B cell (primary cell): ENCODE measurements at regions not wholly inside any gene's neighbourhood (a gene's known extent, or its start where the extent isn't known, plus 50 kb on each side); places are given as distances from the start of the nearest gene placed in this dataset.

Experiments used
- ATAC-seq: fragments of 200-7000 bp; cut with Tn5 transposase; one replicate; pipeline ENCODE4 v1.10.0; 2021; ENCODE audit warnings: low read depth, mild to moderate bottlenecking, moderate number of reproducible peaks, moderate library complexity
- CTCF ChIA-PET: fragments of 350-600 bp; sonication (Branson Sonifier 250); formaldehyde crosslinking; loops from one replicate; lab custom pipeline; 2021; ENCODE audit warnings: antibody characterized with exemption, inconsistent platforms; lab: Charles Lee
- POLR2A ChIA-PET: fragments of 350-600 bp; sonication (Branson Sonifier 250); formaldehyde crosslinking; loops from one replicate; lab custom pipeline; 2021; ENCODE audit warnings: antibody characterized with exemption; lab: Charles Lee
- DNase-seq: peaks from one replicate; pipeline ENCODE4 v3.0.0; 2013
- H2AFZ ChIP-seq: 2 replicates; pipeline ENCODE4 v1.6.1; 2012; ENCODE audit warnings: mild to moderate bottlenecking, low read depth, low read length; ENCODE audit not compliant: insufficient read depth, poor library complexity, severe bottlenecking
- H3K27ac ChIP-seq, 2 donors: 1 replicate in 1 of 2; 2 replicates in 1 of 2; pipeline ENCODE4 v1.5.1; 2012 to 2013; ENCODE audit warnings: low read length in 2 of 2, mild to moderate bottlenecking in 2 of 2, moderate library complexity in 1 of 2
- H3K27me3 ChIP-seq, 4 experiments: fragments of 200-600 bp in 1 of 4; sonication (generic) in 1 of 4; replicated peaks in 1 of 4; 1 replicate in 2 of 4; 2 replicates in 2 of 4; pipeline versions ENCODE4 v1.6.1 to v1.7.0; 2013 to 2016; ENCODE audit warnings: low read length in 3 of 4, mild to moderate bottlenecking in 2 of 4, mixed read lengths in 1 of 4, moderate library complexity in 1 of 4; ENCODE audit not compliant: insufficient read depth in 4 of 4, control insufficient read depth in 3 of 4; ENCODE audit errors: control extremely low read depth in 1 of 4
- H3K36me3 ChIP-seq, 2 experiments: replicated peaks in 1 of 2; 1 replicate in 1 of 2; 2 replicates in 1 of 2; pipeline versions ENCODE4 v1.6.1 to v1.7.1; 2013; ENCODE audit warnings: low read length in 1 of 2; ENCODE audit not compliant: insufficient read depth in 2 of 2, control insufficient read depth in 1 of 2; ENCODE audit errors: control extremely low read depth in 1 of 2, extremely low read depth in 1 of 2
- H3K4me1 ChIP-seq, 2 donors: fragments of 200-600 bp in 1 of 2; sonication (generic) in 1 of 2; 1 replicate in 1 of 2; 2 replicates in 1 of 2; pipeline versions ENCODE4 v1.5.1 to v1.6.1; 2013 to 2017; ENCODE audit warnings: low read length in 2 of 2; ENCODE audit not compliant: control insufficient read depth in 2 of 2, insufficient read depth in 2 of 2
- H3K4me2 ChIP-seq: replicated peaks from 2 replicates; pipeline ENCODE3; 2012; ENCODE audit warnings: mild to moderate bottlenecking, low read depth, low read length; ENCODE audit not compliant: poor library complexity, severe bottlenecking
- H3K4me3 ChIP-seq, 5 experiments: fragments of 200-600 bp in 1 of 5; sonication (generic) in 1 of 5; 1 replicate in 3 of 5; 2 replicates in 2 of 5; pipeline versions ENCODE4 v1.5.1 to v1.7.0; 2011 to 2016; ENCODE audit warnings: low read length in 4 of 5, mild to moderate bottlenecking in 4 of 5, low read depth in 2 of 5, control low read depth in 1 of 5, moderate library complexity in 1 of 5; ENCODE audit not compliant: insufficient read depth in 1 of 5; ENCODE audit errors: control extremely low read depth in 1 of 5, extremely low read depth in 1 of 5
- H3K79me2 ChIP-seq: fragments of 200-600 bp; sonication (generic); one replicate; pipeline ENCODE4 v1.6.0; 2016; ENCODE audit warnings: low read length; ENCODE audit not compliant: control insufficient read depth, insufficient read depth
- H3K9ac ChIP-seq: fragments of 200-600 bp; sonication (generic); 2 replicates; pipeline ENCODE4 v1.6.1; 2017; ENCODE audit warnings: mild to moderate bottlenecking, low read length, moderate library complexity
- H3K9me3 ChIP-seq, 3 donors: one replicate each; pipeline versions ENCODE4 v1.6.1 to v1.7.1; 2013; ENCODE audit warnings: low read length in 2 of 3; ENCODE audit not compliant: control insufficient read depth in 2 of 3, insufficient read depth in 1 of 3; ENCODE audit errors: control extremely low read depth in 1 of 3
- H4K20me1 ChIP-seq: 2 replicates; pipeline ENCODE4 v1.6.0; 2012; ENCODE audit warnings: mild to moderate bottlenecking, low read length; ENCODE audit not compliant: insufficient read depth, control insufficient read depth, poor library complexity, severe bottlenecking
- H3K27ac Mint-ChIP-seq: one replicate; pipeline ENCODE4 v1.8.0; 2021; ENCODE audit warnings: mixed read lengths
- H3K27me3 Mint-ChIP-seq: one replicate; pipeline ENCODE4 v1.8.0; 2021; ENCODE audit warnings: mixed read lengths
- H3K4me1 Mint-ChIP-seq: one replicate; pipeline ENCODE4 v1.8.0; 2021; ENCODE audit warnings: mixed read lengths
- H3K4me3 Mint-ChIP-seq: one replicate; pipeline ENCODE4 v1.8.0; 2021; ENCODE audit warnings: mixed read lengths
- H3K9me3 Mint-ChIP-seq: one replicate; pipeline ENCODE4 v1.8.0; 2022; ENCODE audit warnings: mixed read lengths; ENCODE audit not compliant: insufficient read depth
- EZH2 ChIP-seq: IDR thresholded peaks from 2 replicates; pipeline ENCODE4 v1.6.1; 2012; ENCODE audit warnings: borderline replicate concordance, low read depth, mild to moderate bottlenecking, moderate library complexity, low read length; ENCODE audit not compliant: insufficient read depth, poor library complexity, severe bottlenecking
- WGBS: methylation state at CpG from one replicate; pipeline ENCODE4 v1.1.5; 2013; ENCODE audit warnings: missing lambda C conversion rate; ENCODE audit not compliant: insufficient coverage; 5-methylcytosine and 5-hydroxymethylcytosine counted together
- intact Hi-C: fragments of 100-400 bp; cut with micrococcal nuclease; formaldehyde crosslinking; loops from one replicate; pipeline ENCODE4 v1.10.0; 2022
- TF ChIP-seq, protein P1 (sequence below): fragments of 200-600 bp; IDR thresholded peaks from one replicate; pipeline ENCODE4 v1.8.0; 2022; ENCODE audit warnings: antibody characterized with exemption, mild to moderate bottlenecking

DNA sequence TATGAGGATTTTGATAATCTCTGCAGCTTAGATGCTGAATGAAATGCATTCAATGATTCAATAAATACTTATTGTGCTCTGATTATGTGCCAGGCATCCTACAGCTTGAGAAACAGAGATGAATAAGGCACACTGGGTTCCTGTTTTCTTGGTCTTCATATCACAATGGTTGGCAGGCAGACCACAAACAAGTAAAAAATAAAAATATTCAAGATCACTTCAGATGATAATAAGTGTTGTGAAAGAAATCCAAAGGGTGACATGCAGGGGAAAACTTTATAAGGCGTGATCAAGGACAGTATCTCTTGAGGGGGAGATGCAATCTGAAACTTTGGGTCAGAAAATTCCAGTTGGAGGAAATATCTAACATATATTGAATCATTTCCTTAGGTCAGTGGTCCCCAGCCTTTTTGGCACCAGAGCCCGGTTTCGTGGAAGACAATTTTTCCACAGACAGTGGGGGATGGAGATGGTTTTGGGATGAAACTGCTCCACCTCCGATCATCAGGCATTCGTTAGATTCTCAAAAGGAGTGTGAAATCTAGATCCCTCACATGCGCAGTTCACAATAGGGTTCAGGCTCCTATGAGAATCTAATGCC lies 73.7 kb upstream of the RAP1B start:
- no peak overlapping the region for H3K27ac ChIP-seq
- no peaks in the 10 kb centered on the region for H3K27me3 Mint-ChIP-seq
- no peak overlapping the region for H2AFZ ChIP-seq
- 100% methylated on average over 3 of the region's 6 CpGs for WGBS
- ChIA-PET POLR2A (interaction anchor here (0.6 kb wide), 1 partner anchor 25 kb away, joined by 6 read pairs; no protein-coding TSS in a partner anchor), CTCF (interaction anchor here (0.6 kb wide), 1 partner anchor 180 kb away, joined by 3 read pairs; no protein-coding TSS in a partner anchor)
- peaks cover 9 to 11% of the 10 kb centered on the region in 2 donors for H3K4me1 ChIP-seq
- no peaks in the 10 kb centered on the region for H4K20me1 ChIP-seq
- no peak overlapping the region for H3K27ac Mint-ChIP-seq
- no peak overlapping the region for H3K9ac ChIP-seq
- peaks cover 0 to 13% (median 5%) of the 10 kb centered on the region in 3 donors for H3K9me3 ChIP-seq
- TF ChIP-seq, protein P1, sequence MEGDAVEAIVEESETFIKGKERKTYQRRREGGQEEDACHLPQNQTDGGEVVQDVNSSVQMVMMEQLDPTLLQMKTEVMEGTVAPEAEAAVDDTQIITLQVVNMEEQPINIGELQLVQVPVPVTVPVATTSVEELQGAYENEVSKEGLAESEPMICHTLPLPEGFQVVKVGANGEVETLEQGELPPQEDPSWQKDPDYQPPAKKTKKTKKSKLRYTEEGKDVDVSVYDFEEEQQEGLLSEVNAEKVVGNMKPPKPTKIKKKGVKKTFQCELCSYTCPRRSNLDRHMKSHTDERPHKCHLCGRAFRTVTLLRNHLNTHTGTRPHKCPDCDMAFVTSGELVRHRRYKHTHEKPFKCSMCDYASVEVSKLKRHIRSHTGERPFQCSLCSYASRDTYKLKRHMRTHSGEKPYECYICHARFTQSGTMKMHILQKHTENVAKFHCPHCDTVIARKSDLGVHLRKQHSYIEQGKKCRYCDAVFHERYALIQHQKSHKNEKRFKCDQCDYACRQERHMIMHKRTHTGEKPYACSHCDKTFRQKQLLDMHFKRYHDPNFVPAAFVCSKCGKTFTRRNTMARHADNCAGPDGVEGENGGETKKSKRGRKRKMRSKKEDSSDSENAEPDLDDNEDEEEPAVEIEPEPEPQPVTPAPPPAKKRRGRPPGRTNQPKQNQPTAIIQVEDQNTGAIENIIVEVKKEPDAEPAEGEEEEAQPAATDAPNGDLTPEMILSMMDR: no peak
- TF ChIP-seq EZH2: no peak
- no peaks in the 10 kb centered on the region for H3K27me3 ChIP-seq
- H3K4me1 Mint-ChIP-seq: peaks cover 14% of the 10 kb centered on the region
- H3K36me3 ChIP-seq: no peaks in the 10 kb centered on the region
- DNase-seq (no peak), ATAC-seq (no peak)
- no peaks in the 10 kb centered on the region for H3K79me2 ChIP-seq
- intact Hi-C loops: no loop called here
- no peak overlapping the region for H3K4me2 ChIP-seq
- H3K9me3 Mint-ChIP-seq: peaks cover 9% of the 10 kb centered on the region
- no peak overlapping the region for H3K4me3 Mint-ChIP-seq
- H3K4me3 ChIP-seq: no peak overlapping the region

DNA sequence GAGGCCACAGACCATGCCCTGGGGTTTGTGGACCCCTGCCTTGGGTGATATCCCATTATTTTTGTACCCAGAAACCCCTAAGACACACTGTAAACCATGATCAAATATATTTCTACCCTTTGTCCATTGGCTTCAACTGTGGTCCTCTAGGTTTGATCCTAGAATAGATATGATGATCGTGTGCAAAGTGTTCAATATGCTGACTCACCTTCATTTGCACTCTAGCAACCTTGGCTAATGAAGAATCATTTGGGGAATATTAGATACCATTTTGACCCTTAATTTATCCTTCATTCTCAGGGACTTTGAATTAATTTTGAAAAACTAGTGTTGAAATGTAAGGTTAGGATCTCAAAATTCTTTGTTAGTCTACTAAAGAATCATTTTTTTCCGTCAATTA lies 73.1 kb upstream of the RAP1B start:
- ATAC-seq: no peak
- peaks cover 9 to 11% of the 10 kb centered on the region in 2 donors for H3K4me1 ChIP-seq
- H3K36me3 ChIP-seq: no peaks in the 10 kb centered on the region
- peaks cover 0 to 13% (median 5%) of the 10 kb centered on the region in 3 donors for H3K9me3 ChIP-seq
- no peak for DNase-seq
- peaks cover 9% of the 10 kb centered on the region for H3K9me3 Mint-ChIP-seq
- no peak overlapping the region for H3K27ac ChIP-seq
- no peak overlapping the region for H3K27ac Mint-ChIP-seq
- no peak overlapping the region for H3K9ac ChIP-seq
- intact Hi-C loops: no loop called here
- no peaks in the 10 kb centered on the region for H3K27me3 ChIP-seq
- no peaks in the 10 kb centered on the region for H3K27me3 Mint-ChIP-seq
- ChIA-PET POLR2A (no interaction called here), CTCF (no interaction called here)
- 100% methylated on average over 1 of the region's 2 CpGs for WGBS
- H2AFZ ChIP-seq: no peak overlapping the region
- no peak overlapping the region for H3K4me2 ChIP-seq
- no peak overlapping the region for H3K4me3 Mint-ChIP-seq
- H4K20me1 ChIP-seq: no peaks in the 10 kb centered on the region
- TF ChIP-seq, protein P1: no peak
- no peak for TF ChIP-seq EZH2
- H3K79me2 ChIP-seq: no peaks in the 10 kb centered on the region
- H3K4me1 Mint-ChIP-seq: peaks cover 14% of the 10 kb centered on the region
- no peak overlapping the region for H3K4me3 ChIP-seq
